ENCODE measurements at regions not wholly inside any gene's neighbourhood (a gene's known extent, or its start where the extent isn't known, plus 50 kb on each side); places are given as distances from the start of the nearest gene placed in this dataset.

- TF ChIP-seq, protein P1, sequence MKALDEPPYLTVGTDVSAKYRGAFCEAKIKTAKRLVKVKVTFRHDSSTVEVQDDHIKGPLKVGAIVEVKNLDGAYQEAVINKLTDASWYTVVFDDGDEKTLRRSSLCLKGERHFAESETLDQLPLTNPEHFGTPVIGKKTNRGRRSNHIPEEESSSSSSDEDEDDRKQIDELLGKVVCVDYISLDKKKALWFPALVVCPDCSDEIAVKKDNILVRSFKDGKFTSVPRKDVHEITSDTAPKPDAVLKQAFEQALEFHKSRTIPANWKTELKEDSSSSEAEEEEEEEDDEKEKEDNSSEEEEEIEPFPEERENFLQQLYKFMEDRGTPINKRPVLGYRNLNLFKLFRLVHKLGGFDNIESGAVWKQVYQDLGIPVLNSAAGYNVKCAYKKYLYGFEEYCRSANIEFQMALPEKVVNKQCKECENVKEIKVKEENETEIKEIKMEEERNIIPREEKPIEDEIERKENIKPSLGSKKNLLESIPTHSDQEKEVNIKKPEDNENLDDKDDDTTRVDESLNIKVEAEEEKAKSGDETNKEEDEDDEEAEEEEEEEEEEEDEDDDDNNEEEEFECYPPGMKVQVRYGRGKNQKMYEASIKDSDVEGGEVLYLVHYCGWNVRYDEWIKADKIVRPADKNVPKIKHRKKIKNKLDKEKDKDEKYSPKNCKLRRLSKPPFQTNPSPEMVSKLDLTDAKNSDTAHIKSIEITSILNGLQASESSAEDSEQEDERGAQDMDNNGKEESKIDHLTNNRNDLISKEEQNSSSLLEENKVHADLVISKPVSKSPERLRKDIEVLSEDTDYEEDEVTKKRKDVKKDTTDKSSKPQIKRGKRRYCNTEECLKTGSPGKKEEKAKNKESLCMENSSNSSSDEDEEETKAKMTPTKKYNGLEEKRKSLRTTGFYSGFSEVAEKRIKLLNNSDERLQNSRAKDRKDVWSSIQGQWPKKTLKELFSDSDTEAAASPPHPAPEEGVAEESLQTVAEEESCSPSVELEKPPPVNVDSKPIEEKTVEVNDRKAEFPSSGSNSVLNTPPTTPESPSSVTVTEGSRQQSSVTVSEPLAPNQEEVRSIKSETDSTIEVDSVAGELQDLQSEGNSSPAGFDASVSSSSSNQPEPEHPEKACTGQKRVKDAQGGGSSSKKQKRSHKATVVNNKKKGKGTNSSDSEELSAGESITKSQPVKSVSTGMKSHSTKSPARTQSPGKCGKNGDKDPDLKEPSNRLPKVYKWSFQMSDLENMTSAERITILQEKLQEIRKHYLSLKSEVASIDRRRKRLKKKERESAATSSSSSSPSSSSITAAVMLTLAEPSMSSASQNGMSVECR (CRISPR knock-in tag; IDR thresholded peaks at IDR 0.05; ENCODE audit: borderline replicate concordance) = no peak
- TF ChIP-seq ETV6 (CRISPR knock-in tag; IDR thresholded peaks at IDR 0.05) (no peak), USF1 (CRISPR knock-in tag; IDR thresholded peaks at IDR 0.05) (no peak), HMGA2 (CRISPR knock-in tag; IDR thresholded peaks at IDR 0.05) (no peak), ESRRA (CRISPR knock-in tag; IDR thresholded peaks at IDR 0.05; ENCODE audit: borderline replicate concordance) (no peak), ZNF396 (CRISPR knock-in tag; IDR thresholded peaks at IDR 0.05; ENCODE audit: borderline replicate concordance) (no peak), FOXP4 (CRISPR knock-in tag; IDR thresholded peaks at IDR 0.05) (no peak)
Measured at GRCh38 chr16:52855463-52855862, 197.2 kb downstream of the CHD9NB start (continued).

DNA sequence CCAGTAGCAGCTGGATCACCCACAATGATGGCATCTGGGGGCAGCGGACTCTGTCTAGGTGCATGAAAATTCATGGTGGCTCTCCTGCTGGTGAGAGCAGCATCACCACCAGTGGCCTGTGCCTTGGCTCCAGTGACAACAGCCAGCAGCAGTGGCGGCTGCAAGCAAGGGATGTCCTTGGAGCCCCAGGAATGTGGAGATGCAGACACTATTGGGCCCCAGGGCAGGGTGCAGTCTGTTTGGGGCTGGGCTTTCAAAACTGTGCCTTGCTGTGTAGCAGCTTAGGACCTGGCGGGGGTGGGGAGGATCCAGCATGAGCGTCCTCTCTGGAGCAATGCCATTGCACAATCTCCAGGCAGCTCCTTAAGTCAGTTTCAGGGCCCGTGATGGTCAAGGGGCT lies 199.7 kb downstream of the CHD9NB start:
- TF ChIP-seq FOXP1 (CRISPR knock-in tag; IDR thresholded peaks at IDR 0.05; ENCODE audit: borderline replicate concordance) (0 out of 2 replicates have a peak, but pooled peaks have one; percentile 46), ERG (CRISPR knock-in tag; IDR thresholded peaks at IDR 0.05) (no peak), MXD4 (CRISPR knock-in tag; IDR thresholded peaks at IDR 0.05; ENCODE audit: borderline replicate concordance) (no peak)
- CTCF ChIA-PET = interaction anchor here (0.6 kb wide), 1 partner anchor 709 kb away, joined by 3 read pairs; no protein-coding TSS in a partner anchor

DNA sequence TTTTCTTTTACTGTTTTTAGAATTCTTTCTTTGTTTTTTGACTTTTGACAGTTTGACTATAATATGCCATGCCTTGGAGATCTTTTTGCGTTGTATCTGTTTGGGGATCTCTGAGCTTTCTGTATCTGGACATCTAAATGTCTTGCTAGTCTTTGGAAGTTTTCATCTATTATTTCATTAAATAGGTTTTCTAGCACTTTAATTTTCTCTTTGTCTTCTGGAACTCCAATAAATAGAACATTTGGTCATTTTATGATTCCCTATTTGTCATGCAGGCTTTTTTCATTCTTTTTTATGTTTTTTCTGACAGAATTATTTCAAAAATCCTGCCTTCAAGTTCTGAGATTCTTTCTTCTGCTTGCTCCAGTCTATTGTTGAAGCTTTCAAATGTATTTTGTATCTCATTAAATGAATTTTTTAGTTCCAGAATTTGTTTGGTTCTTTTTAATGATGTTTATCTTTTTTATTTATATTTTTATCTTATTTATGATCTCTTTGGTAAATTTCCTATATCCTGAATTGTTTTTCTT lies 201.4 kb downstream of the CHD9NB start:
- ChIA-PET CTCF (interaction anchor here (0.8 kb wide), 1 partner anchor 233 kb away, joined by 3 read pairs; no protein-coding TSS in a partner anchor), POLR2A (no interaction called here)
- Mint-ChIP-seq H3K9me3 (peaks cover 55% of the 10 kb centered on the region), H3K27me3 (ENCODE audit: low read depth) (no peaks in the 10 kb centered on the region; the same call in 1 of the 2 replicates), H3K36me3 (peaks cover 18% of the 10 kb centered on the region), H3K27ac (no peak overlapping the region), H3K4me3 (no peak overlapping the region), H3K4me1 (no peaks in the 10 kb centered on the region)
- no peak for DNase-seq (ENCODE audit: low spot score)
- ATAC-seq = no peak
- TF ChIP-seq, protein P2, sequence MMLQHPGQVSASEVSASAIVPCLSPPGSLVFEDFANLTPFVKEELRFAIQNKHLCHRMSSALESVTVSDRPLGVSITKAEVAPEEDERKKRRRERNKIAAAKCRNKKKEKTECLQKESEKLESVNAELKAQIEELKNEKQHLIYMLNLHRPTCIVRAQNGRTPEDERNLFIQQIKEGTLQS (CRISPR knock-in tag; conservative IDR thresholded peaks at IDR 0.05) = no peak
- TF ChIP-seq RORB (CRISPR knock-in tag; IDR thresholded peaks at IDR 0.05) = no peak
- no peak for TF ChIP-seq HMGXB4 (CRISPR knock-in tag; IDR thresholded peaks at IDR 0.05)
- no peak for TF ChIP-seq FOXJ3 (CRISPR knock-in tag; IDR thresholded peaks at IDR 0.05; ENCODE audit: borderline replicate concordance)
- TF ChIP-seq, protein P3, sequence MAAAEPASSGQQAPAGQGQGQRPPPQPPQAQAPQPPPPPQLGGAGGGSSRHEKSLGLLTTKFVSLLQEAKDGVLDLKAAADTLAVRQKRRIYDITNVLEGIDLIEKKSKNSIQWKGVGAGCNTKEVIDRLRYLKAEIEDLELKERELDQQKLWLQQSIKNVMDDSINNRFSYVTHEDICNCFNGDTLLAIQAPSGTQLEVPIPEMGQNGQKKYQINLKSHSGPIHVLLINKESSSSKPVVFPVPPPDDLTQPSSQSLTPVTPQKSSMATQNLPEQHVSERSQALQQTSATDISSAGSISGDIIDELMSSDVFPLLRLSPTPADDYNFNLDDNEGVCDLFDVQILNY (CRISPR knock-in tag; IDR thresholded peaks at IDR 0.05) = no peak
- TF ChIP-seq SMAD3 (CRISPR knock-in tag; IDR thresholded peaks at IDR 0.05; ENCODE audit: borderline replicate concordance) = no peak

More for the DNA sequence above, 199.7 kb downstream of the CHD9NB start:
- H3K4me3 Mint-ChIP-seq = no peak overlapping the region
- POLR2A ChIA-PET = no interaction called here
- peaks cover 7% of the 10 kb centered on the region for H3K36me3 Mint-ChIP-seq
- H3K4me1 Mint-ChIP-seq = no peaks in the 10 kb centered on the region
- peaks cover 38% of the 10 kb centered on the region for H3K9me3 Mint-ChIP-seq
- ATAC-seq (no peak), DNase-seq (ENCODE audit: low spot score) (no peak)
- no peaks in the 10 kb centered on the region; the same call in 1 of the 2 replicates for H3K27me3 Mint-ChIP-seq (ENCODE audit: low read depth)
- H3K27ac Mint-ChIP-seq = no peak overlapping the region

All from WTC11 (cell line).